ENCODE measurements at regions not wholly inside any gene's neighbourhood (a gene's known extent, or its start where the extent isn't known, plus 50 kb on each side); places are given as distances from the start of the nearest gene placed in this dataset.

GRCh38 chr16:52235186-52235585 lies 311.8 kb downstream of the TOX3 start:
- TF ChIP-seq CTCF (IDR thresholded peaks at IDR 0.05) (no peak), ZFX (IDR thresholded peaks at IDR 0.05; ENCODE audit: borderline replicate concordance) (no peak)
